Anterior cingulate cortex (tissue), 58 donors: ENCODE measurements at regions not wholly inside any gene's neighbourhood (a gene's known extent, or its start where the extent isn't known, plus 50 kb on each side); places are given as distances from the start of the nearest gene placed in this dataset.
"Not testable (repeated sequence)": the region's sequence is repeated elsewhere in the genome, so short reads cannot be mapped to it uniquely, and the experiment has no call there.

ENCODE experiments used
- DNase-seq, 58 donors: peaks; one replicate each; lab custom pipeline; 2025; lab: John Stamatoyannopoulos, UW

DNA sequence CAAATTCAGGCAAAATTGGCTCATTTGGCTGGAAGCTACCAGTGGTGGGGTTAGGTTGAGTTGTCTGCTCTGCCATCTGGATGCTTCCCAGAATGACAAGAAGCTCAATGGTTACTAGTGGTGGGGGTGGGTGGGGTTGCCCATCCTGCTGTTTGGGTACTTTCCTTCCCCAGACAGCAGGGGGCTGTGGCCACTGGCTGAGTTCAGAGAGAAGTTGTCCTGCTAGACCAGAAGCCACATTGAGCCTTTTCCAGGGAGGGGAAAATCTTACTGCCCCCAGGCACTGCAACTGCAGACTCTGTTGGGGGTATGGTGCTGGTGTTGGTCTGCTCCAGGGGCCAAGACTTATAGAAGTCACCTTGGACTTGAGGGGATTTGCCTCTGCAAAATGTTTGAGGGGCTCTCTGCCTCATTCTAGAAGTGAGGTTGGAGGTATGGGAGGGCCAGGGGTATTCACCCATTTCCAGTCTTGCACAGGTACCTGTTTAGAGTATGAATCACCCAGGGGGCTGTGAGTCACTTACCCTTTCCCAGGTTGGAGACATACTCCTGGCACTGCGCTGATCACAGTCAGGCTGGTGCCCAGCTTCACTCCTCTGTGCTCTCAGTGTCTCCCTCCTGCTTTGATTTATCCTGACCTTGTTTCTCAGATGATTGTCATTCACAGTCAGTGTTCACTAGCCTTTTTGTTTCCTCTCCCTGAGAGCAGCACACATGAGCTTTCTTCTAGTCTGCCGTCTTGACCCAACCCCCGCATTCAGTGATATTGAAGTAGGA lies 89.1 kb upstream of the NEGR1 start:
- no peak for DNase-seq

DNA sequence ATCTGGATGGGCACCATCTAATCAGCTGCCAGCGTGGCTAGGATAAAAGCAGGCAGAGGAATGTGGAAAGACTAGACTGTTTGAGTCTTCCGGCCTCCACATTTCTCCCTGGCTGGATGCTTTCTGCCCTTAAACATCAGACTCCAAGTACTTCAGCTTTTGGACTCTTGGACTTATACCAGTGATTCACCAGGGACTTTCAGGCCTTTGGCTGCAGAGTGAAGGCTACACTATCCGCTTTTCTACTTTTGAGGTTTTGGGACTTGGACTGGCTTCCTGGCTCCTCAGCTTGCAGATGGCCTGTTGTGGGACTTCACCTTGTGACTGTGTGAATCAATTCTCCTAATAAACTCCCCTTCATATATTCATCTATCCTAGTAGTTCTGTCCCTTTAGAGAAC lies 88.5 kb upstream of the NEGR1 start:
- DNase-seq: not testable (repeated sequence)

DNA sequence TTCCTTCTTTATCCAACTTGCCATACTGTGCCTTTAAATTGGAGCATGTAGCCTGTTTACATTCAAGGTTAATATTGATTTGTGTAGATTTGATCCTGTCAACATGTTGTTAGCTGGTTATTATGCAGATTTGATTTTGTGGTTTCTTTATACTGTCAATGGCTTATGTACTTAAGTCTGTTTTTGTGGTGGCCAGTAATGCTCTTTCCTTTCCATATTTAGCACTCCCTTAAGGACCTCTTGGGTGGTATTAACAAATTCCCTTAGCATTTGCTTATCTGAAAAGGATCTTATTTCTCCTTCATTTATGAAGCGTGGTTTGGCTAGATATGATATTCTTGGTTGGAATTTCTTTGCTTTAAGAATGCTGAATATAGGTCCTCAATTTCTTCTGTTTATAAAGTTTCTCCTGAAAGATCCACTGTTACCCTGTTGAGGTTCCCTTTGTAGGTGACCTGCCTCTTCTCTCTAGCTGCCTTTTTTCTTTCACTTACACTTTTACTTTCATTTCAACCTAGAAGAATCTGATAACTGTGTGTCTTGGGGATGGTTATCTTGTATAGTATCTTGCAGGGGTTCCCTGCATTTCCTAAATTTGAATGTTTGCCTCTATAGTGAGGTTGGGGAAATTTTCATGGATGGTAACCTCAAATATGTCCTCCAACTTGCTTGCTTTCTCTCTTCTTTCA lies 86.9 kb upstream of the NEGR1 start:
- no peak for DNase-seq

DNA sequence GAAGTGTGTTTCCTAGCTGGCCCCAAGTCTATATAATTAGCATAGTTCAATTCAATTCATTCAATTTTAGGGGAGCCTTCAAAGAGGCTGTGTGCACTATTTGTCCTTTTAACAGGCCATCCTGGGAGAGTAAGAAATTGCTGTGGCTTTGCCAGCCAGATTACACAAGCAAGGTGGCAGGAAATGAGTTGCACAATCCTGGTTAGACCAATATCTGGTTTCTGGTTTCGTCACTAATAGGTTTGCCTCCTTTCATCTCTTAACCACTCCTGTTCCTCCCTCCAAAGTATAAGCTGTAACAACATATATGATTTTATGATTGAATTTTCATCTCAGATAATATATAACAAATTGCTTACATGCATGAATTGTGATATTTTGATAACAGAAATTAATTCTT lies 84.1 kb upstream of the NEGR1 start:
- DNase-seq: no peak

DNA sequence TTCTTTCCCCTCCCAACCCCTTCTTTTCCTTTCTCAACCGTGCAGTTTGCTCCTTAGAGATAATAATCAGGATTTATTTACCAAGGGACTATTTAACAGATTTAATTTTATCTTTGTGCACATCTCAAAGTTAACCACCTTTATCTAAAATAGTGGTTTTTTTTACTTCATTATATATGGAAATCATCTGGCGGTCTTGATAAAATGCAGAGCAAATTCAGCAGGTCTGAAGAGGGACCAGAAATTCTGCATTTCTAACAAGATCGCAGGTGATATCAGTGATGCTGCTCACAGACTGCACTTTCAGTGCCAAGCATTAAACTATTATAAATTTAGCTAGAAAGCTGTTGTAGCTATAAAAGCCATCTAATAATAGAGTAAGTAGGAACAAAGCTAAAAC lies 83.4 kb upstream of the NEGR1 start:
- DNase-seq: no peak

DNA sequence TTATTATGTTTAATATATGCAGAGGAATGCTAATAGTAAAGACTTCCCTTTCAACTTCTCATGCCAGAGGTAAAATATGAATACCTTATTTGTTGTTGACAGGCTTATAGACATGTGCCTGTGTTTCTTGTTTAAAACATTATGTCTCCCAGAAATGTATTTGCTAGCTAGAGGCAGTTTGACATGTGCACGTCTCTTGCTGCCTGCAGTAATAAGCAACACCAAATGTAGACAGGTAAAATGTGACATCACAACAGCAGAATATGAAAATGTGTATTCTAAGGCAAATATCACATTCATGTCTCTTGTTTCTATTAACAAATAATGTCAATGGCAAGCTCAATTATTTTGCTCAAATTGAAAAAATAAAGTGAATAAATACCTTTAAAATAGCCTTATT lies 80.2 kb upstream of the NEGR1 start:
- DNase-seq: no peak

DNA sequence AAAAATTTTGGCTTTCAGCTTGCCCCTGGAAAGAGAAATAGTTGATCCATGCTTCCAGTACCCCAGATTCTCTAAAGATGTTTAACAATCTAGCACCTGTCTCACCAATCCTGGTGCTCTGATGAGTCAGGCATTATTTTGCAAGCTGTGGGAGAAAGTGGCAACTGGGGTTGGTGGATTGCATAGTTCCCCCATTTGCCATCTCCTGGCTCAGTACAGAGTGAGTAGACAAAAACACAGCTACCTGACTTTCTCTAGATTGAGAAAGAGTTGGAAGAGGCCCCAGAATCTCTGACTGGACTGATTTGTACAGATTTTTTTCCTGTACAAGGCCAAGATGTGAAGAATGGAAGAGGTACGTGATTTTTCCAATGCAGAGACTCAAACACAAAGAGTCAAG lies 75.1 kb upstream of the NEGR1 start:
- no peak for DNase-seq

DNA sequence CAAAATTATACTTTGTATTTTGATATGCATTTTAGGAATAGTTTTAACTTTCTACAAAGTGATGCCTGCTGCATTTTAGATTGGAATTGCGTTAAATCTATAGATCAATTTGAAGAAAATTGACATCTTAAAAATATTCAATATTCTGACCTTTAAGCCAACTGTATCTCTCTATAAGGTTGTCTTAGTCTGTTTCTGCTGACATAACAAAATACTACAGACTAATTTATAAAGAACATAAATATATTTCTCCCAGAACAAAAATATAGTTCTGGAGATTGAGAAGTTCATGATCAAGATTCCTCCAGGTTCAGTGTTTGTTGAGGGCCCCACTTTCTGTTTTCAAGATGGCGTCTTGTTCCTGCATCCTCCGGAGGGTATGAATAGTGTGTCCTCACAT lies 73.6 kb upstream of the NEGR1 start:
- DNase-seq: no peak

DNA sequence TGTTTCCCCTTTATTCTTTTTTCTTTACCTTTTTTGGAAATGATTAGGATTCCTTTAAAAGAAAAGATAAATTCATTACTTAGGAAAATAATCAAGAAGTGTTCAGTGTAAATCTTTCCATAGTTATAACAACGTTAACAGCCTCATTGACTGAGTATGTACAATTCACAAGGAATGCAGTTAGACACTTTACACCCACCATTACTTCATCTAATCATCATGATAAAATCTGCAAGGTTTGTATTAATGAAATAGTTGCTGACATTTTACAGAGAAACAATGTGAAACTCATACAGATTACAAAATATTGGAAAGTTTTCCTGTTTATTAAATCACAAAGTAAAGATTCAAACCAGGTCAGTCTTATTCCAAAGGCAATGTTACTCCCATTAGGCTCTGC lies 59.3 kb upstream of the NEGR1 start:
- DNase-seq: no peak

DNA sequence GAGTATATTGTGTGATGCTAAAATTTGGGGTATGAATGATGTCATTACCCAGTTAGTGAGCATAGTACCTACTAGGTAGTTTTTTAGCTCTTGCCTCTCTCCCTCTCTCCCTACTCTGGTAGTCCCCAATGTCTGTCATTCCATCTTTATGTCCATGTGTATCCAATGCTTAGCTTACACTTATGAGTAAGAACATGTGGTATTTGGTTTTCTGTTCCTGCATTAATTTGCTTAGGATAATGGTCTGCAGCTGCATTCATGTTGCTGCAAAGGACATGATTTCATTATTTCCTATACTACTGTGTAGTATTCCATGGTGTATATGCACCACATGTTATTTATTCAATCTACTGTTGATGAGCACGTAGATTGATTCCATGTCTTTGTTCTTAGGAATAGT lies 54.4 kb upstream of the NEGR1 start:
- DNase-seq: no peak
